Breast epithelium (tissue), 3 donors: ENCODE measurements at regions not wholly inside any gene's neighbourhood (a gene's known extent, or its start where the extent isn't known, plus 50 kb on each side); places are given as distances from the start of the nearest gene placed in this dataset.

Experiments used
- CTCF ChIP-seq, 3 donors: fragments of 450-650 bp; IDR thresholded peaks; one replicate each; pipeline ENCODE4 v1.5.1; 2016 to 2017; ENCODE audit warnings: antibody characterized with exemption in 3 of 3, mild to moderate bottlenecking in 3 of 3, moderate library complexity in 3 of 3
- POLR2AphosphoS5 ChIP-seq, 3 donors: sonication (generic); formaldehyde crosslinking; IDR thresholded peaks; one replicate each; pipeline ENCODE4 v1.6.1; 2017; ENCODE audit warnings: antibody characterized with exemption in 3 of 3

GRCh38 chr2:239862613-239863012 is 162.5 kb downstream of the NDUFA10 start:
- TF ChIP-seq CTCF (IDR thresholded peaks at IDR 0.05) = no peak
- no peak for TF ChIP-seq POLR2AphosphoS5 (IDR thresholded peaks at IDR 0.05)
